ENCODE measurements at regions not wholly inside any gene's neighbourhood (a gene's known extent, or its start where the extent isn't known, plus 50 kb on each side); places are given as distances from the start of the nearest gene placed in this dataset.

DNA sequence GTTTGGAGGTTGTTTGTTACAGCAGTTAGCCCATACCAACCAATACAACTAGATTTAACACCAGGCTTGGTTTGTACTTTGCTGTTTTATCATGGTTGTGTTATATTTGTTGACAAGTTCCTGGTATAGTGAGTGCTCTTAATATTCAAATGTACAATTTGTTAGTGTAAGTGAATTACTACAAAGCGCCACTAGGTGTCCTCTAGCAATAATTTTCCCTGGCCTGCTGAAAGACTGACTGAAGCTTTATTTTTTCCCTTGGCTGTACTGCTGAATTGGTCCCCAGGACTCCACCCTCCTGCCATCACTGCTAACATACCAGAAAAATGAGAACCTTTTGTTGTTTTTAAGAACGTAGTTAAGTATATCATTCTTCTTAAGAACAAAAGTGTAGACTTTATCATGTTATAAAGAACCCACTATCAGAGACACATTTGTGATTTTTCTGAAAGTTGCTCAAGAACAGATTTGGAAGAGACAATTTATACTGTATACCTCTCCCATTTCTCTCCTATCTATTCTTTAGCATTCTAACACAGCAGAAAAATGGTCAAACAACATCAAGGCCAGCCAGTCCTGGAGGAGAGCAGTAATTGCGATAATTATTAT, 75.3 kb upstream of the FAR2 start:
- Mint-ChIP-seq H3K27ac (no peak overlapping the region), H3K4me1 (no peaks in the 10 kb centered on the region), H3K27me3 (peaks cover 28% of the 10 kb centered on the region), H3K4me3 (no peak overlapping the region), H3K9me3 (no peaks in the 10 kb centered on the region), H3K36me3 (no peaks in the 10 kb centered on the region)
- DNase-seq (no peak), ATAC-seq (ENCODE audit: low read depth) (peak; percentile 56)
- POLR2A ChIA-PET, result no interaction called here

DNA sequence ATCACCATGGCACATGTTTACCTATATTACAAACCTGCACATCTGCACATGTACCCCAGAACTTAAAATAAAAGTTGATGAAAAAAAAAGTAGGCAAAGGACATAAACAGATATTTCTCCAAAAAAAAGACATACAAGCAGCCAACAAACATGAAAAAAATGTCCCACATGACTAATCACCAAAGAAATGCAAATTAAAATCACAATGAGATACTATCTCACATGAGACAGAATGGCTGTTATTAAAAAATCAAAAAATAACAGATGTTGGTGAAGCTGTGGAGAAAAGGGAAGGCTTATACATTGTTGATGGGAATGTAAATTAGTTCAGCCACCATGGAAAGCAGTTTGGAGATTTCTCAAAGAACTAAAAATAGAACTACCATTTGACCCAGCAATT, 68.0 kb upstream of the FAR2 start:
- ATAC-seq (ENCODE audit: low read depth) (no peak), DNase-seq (no peak)
- no peaks in the 10 kb centered on the region for H3K4me1 Mint-ChIP-seq
- peaks cover 33% of the 10 kb centered on the region for H3K27me3 Mint-ChIP-seq
- POLR2A ChIA-PET, result no interaction called here
- H3K27ac Mint-ChIP-seq, result no peak overlapping the region
- H3K9me3 Mint-ChIP-seq, result no peaks in the 10 kb centered on the region
- no peak overlapping the region for H3K4me3 Mint-ChIP-seq
- H3K36me3 Mint-ChIP-seq, result no peaks in the 10 kb centered on the region

GRCh38 chr12:29082522-29082921, 66.6 kb upstream of the FAR2 start:
- no peaks in the 10 kb centered on the region for H3K4me1 Mint-ChIP-seq
- no peaks in the 10 kb centered on the region for H3K36me3 Mint-ChIP-seq
- no peak overlapping the region for H3K4me3 Mint-ChIP-seq
- DNase-seq, result no peak
- no peak overlapping the region for H3K27ac Mint-ChIP-seq
- peaks cover 32% of the 10 kb centered on the region for H3K27me3 Mint-ChIP-seq
- H3K9me3 Mint-ChIP-seq, result no peaks in the 10 kb centered on the region
- POLR2A ChIA-PET, result no interaction called here
- ATAC-seq (ENCODE audit: low read depth), result no peak

DNA sequence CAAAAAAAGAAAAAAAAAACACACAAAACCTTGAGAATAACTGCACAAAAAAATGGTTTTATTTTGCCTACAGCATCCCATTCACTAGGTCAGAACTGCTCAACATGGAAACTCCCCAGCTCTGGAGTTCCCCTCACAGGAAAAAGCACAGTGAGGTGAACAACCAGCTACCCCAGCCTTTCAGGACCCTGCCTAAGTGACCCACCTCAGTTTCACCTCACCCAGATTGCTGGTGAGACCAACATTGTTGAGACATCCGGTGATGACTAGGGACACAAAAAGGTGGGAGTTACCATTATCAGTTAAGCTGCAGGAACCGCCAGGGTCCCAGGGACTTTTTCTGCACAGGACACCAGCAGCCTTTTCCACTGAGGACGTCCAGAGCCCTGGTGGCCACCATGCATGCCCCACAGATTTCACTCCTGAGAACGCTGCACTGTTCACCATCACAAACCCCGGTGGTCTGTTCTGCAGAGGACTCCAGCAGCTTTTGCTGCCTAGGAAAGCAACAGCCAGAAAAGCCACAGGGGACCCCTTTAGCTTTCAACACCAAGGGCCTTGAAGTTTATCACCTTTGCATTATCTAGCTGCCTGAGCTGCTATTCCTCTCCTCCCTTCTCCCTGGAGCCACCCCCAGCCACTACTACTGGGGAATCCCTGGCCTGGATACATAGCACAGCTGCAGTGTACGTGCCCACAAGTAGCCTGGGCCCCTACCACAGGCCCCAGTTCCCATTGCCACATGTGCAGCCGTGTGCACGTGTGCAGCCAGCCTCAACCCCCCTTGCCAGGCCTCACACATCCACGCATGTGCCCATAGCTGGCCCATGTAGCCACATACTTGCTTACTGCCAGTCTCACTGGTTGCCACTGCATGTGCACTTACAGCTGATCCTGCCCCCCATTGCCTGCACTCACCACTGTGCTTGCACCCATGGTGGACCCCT, 62.5 kb upstream of the FAR2 start:
- H3K4me1 Mint-ChIP-seq, result no peaks in the 10 kb centered on the region
- H3K27me3 Mint-ChIP-seq, result peaks cover 21% of the 10 kb centered on the region
- no peaks in the 10 kb centered on the region for H3K36me3 Mint-ChIP-seq
- POLR2A ChIA-PET, result interaction anchor here (0.8 kb wide), 1 partner anchor 62 kb away, joined by 3 read pairs; the partner anchor contains the start of gene FAR2
- no peak for DNase-seq
- H3K4me3 Mint-ChIP-seq, result no peak overlapping the region
- H3K27ac Mint-ChIP-seq, result no peak overlapping the region
- ATAC-seq (ENCODE audit: low read depth), result no peak
- H3K9me3 Mint-ChIP-seq, result no peaks in the 10 kb centered on the region

DNA sequence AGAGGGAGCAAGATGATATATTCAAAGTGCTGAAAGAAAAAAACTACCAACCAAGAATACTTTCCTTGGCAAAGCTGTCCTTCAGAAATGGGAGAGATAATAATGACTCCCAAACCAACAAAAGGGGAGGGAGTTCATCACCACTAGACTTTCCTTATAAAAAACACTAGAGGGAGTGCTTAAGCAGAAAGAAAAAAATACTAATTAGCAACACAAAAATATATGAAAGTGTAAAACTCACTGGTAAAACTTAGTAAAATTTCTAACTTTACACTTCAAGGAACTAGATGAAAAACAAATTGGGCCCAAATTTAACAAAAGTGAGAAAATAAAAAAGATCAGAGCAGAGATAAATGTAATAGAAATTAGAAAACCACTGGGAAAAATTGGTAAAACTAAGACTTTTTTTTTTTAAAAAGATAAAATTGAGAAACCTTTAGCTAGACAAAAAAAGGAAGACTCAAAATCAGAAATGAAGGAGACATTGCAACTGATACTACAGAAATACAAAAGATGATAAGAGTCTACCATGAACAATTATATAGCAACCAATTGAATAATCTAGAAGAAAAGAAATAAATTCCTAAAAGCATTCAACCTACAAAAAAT, 60.4 kb upstream of the FAR2 start:
- Mint-ChIP-seq H3K4me1 (no peaks in the 10 kb centered on the region), H3K4me3 (no peak overlapping the region), H3K27me3 (peaks cover 10% of the 10 kb centered on the region), H3K27ac (no peak overlapping the region), H3K9me3 (peaks cover 5% of the 10 kb centered on the region), H3K36me3 (peaks cover 7% of the 10 kb centered on the region)
- POLR2A ChIA-PET, result interaction anchor here (1.2 kb wide), 1 partner anchor 15 kb away, joined by 3 read pairs; no protein-coding TSS in a partner anchor
- no peak for ATAC-seq (ENCODE audit: low read depth)
- DNase-seq, result no peak
